Left ventricle myocardium inferior (tissue), 1 donor: ENCODE measurements at regions not wholly inside any gene's neighbourhood (a gene's known extent, or its start where the extent isn't known, plus 50 kb on each side); places are given as distances from the start of the nearest gene placed in this dataset.

Experiments used
- DNase-seq: peaks from one replicate; pipeline ENCODE4 v3.0.0-alpha.2; 2020
- H3K27ac ChIP-seq: fragments of 200-600 bp; replicated peaks from 2 replicates; pipeline ENCODE4 v1.8.0; 2021
- H3K27me3 ChIP-seq: fragments of 200-600 bp; 2 replicates; pipeline ENCODE4 v1.8.0; 2021; ENCODE audit warnings: low read depth
- H3K36me3 ChIP-seq: fragments of 200-600 bp; 2 replicates; pipeline ENCODE4 v1.8.0; 2021
- H3K4me1 ChIP-seq: fragments of 200-600 bp; 2 replicates; pipeline ENCODE4 v1.8.0; 2021
- H3K4me3 ChIP-seq: fragments of 200-600 bp; 2 replicates; pipeline ENCODE4 v1.8.0; 2021; ENCODE audit warnings: mild to moderate bottlenecking, moderate library complexity
- H3K9me3 ChIP-seq: fragments of 200-600 bp; replicated peaks from 2 replicates; pipeline ENCODE4 v1.8.0; 2021
- intact Hi-C: fragments of 100-400 bp; cut with micrococcal nuclease; formaldehyde crosslinking; loops from one replicate; pipeline ENCODE4 v1.11.0; 2022
- TF ChIP-seq, protein P1 (sequence below): fragments of 200-600 bp; IDR thresholded peaks from 2 replicates; pipeline ENCODE4 v1.8.0; 2021; ENCODE audit warnings: antibody characterized with exemption, mild to moderate bottlenecking, borderline replicate concordance
- donor health status: DM: no; HTN: yes; CAD: no; lungs with severe emphysema.

DNA sequence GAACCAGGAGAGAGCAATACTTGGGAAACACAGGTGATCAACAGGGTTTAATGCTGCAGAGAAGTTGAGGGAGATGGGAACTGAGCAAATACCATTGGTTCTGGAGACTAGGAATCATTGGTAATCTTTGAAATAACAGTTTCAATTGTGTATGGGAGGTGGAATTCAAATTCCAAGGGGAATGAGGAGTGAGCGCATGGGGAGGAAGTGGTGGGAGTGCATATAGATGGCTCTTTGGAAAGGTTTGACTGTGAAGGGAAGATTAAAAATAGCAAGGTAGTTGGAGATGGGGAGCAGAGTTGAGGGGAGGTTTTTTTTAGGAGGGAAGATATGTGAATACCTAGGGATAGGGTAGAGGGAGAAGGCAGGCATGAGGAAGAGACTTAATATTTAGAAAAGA is 51.1 kb upstream of the ROPN1 start:
- Histone ChIP-seq H3K9me3 (peaks cover 6% of the 10 kb centered on the region), H3K4me3 (no peak overlapping the region), H3K27ac (no peak overlapping the region), H3K4me1 (peaks cover 32% of the 10 kb centered on the region), H3K27me3 (no peaks in the 10 kb centered on the region), H3K36me3 (no peaks in the 10 kb centered on the region)
- intact Hi-C loops: no loop called here
- DNase-seq: no peak
- TF ChIP-seq, protein P1, sequence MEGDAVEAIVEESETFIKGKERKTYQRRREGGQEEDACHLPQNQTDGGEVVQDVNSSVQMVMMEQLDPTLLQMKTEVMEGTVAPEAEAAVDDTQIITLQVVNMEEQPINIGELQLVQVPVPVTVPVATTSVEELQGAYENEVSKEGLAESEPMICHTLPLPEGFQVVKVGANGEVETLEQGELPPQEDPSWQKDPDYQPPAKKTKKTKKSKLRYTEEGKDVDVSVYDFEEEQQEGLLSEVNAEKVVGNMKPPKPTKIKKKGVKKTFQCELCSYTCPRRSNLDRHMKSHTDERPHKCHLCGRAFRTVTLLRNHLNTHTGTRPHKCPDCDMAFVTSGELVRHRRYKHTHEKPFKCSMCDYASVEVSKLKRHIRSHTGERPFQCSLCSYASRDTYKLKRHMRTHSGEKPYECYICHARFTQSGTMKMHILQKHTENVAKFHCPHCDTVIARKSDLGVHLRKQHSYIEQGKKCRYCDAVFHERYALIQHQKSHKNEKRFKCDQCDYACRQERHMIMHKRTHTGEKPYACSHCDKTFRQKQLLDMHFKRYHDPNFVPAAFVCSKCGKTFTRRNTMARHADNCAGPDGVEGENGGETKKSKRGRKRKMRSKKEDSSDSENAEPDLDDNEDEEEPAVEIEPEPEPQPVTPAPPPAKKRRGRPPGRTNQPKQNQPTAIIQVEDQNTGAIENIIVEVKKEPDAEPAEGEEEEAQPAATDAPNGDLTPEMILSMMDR: no peak

DNA sequence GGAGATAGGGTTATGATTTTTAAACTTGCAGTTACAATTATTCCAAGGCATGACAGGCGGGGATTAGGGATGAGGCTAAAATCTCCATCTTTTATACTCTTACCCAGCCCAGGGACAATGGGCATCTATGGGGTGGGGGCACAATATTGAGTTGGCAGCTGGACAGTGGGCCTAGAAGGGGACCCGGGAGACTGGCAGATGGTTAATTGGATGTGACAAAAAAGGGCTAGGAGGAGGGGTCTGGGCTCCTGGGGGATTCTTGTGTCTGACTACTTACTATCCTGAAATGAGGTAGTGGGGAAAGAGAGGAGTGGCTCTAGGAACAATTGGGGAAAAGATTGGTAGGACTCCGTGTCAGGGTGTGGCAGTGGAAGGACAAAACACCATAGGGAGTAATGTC is 53.0 kb upstream of the ROPN1 start:
- no peaks in the 10 kb centered on the region for H3K27me3 ChIP-seq
- TF ChIP-seq, protein P1: no peak
- no peak for DNase-seq

DNA sequence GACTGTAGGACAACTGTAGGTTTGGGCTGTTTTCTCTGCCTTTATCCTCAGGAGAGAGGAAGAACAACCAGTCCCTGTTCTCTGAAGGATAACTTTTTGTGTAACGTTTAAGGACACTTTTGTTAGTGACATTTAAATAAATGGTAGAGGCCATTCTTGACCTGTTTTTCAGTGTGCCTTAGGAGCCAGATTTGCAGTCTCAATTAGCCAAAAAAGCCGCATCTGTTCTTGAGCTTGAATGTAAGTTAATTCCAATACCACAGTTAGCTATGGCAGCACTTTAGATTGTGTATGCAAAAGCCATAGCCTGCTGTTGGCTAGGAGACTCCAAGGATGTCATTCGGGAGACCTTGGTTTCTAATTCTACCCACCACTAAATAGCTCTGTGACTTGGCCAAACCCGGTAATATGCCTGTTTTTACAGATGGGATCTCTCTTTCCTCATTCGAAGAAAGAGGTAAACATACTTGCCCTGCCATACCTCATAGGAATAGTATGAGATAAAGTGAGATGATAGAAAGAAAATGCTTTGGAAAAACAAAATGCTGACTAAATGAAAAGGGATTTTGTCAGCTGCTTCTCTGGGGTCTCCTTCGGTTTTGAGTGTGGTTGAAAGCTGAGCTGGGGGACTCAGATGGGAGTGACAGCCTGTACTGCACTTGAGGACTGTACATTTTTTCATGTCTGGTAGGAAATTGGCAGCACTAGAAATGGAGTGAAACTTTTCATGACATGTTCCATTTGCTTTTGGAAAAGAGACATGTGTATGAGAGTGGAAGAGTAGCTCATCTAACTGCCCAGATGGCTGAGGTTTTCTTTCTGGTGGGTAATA is 57.3 kb upstream of the ROPN1 start:
- TF ChIP-seq, protein P1: no peak
- intact Hi-C loops: no loop called here
- peaks cover 10% of the 10 kb centered on the region for H3K4me1 ChIP-seq
- H3K27ac ChIP-seq: no peak overlapping the region
- H3K4me3 ChIP-seq: no peak overlapping the region
- no peaks in the 10 kb centered on the region for H3K27me3 ChIP-seq
- no peaks in the 10 kb centered on the region for H3K36me3 ChIP-seq
- H3K9me3 ChIP-seq: no peaks in the 10 kb centered on the region
- DNase-seq: no peak

More for the DNA sequence above, 53.0 kb upstream of the ROPN1 start:
- Histone ChIP-seq H3K4me1 (peaks cover 38% of the 10 kb centered on the region), H3K4me3 (no peak overlapping the region), H3K9me3 (no peaks in the 10 kb centered on the region), H3K27ac (no peak overlapping the region), H3K36me3 (no peaks in the 10 kb centered on the region)
- intact Hi-C loops: no loop called here

DNA sequence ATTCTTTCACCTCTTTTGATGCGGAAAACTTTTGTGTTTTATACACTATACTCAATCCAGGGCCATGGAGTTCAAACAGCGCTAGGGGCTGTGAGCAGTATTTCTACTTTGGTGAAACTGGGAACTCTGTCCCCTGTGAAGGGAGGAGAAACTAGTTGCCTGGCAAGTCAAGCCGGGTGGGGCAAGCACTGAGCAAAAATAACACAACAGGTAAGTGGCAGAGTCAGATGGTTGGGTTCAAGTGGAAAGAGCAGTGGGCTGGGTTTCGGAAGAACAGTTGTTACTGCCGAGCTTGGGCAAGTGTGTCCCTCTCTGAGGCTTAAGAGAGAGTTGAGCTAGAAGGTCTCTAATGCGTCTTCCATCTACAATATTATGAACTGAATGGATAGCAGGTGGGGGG is 59.7 kb upstream of the ROPN1 start:
- Histone ChIP-seq H3K27me3 (no peaks in the 10 kb centered on the region), H3K27ac (no peak overlapping the region), H3K4me1 (peaks cover 24% of the 10 kb centered on the region), H3K4me3 (no peak overlapping the region), H3K36me3 (no peaks in the 10 kb centered on the region), H3K9me3 (no peaks in the 10 kb centered on the region)
- TF ChIP-seq, protein P1: no peak
- DNase-seq: no peak
- intact Hi-C loops: no loop called here

DNA sequence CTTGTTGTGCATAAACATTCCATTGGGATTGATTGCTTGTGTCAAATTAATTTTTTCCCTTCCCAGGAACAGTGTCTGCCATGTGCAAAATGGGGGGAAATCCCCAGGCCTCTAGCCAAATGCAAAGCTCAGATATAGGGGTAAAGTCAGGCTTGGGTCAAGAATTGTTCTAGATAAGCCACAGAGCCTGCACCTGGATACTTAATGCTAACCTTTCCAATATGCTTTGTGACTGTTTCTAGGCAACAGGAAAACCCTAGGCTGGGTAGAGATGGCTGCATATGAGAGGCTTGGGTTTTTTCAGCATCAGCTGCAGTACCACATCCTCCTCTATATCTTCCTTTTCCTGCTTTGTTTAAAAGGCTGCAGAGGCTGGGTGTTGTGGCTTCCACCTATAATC is 61.9 kb upstream of the ROPN1 start:
- no peaks in the 10 kb centered on the region for H3K9me3 ChIP-seq
- H3K4me1 ChIP-seq: peaks cover 34% of the 10 kb centered on the region
- intact Hi-C loops: no loop called here
- no peaks in the 10 kb centered on the region for H3K27me3 ChIP-seq
- H3K27ac ChIP-seq: no peak overlapping the region
- H3K36me3 ChIP-seq: no peaks in the 10 kb centered on the region
- H3K4me3 ChIP-seq: no peak overlapping the region
- no peak for DNase-seq
- TF ChIP-seq, protein P1: no peak
